HG03039 (cell line): ENCODE measurements at regions not wholly inside any gene's neighbourhood (a gene's known extent, or its start where the extent isn't known, plus 50 kb on each side); places are given as distances from the start of the nearest gene placed in this dataset.

Source experiments
- ATAC-seq: cut with Tn5 transposase; IDR thresholded peaks from one replicate; pipeline ENCODE4 v1.9.1; 2021; ENCODE audit warnings: mild to moderate bottlenecking, moderate library complexity; ENCODE audit not compliant: unreplicated experiment

GRCh38 chr4:35559559-35560365 is 684.6 kb downstream of the ARAP2 start:
- no peak for ATAC-seq

- no peak for ATAC-seq
These were observed 681.5 kb downstream of the ARAP2 start for GRCh38 chr4:35562861-35563260.

GRCh38 chr4:35565640-35566039 is 678.7 kb downstream of the ARAP2 start:
- ATAC-seq: no peak

- ATAC-seq: no peak
These were observed 653.3 kb downstream of the ARAP2 start for GRCh38 chr4:35591035-35591434.

- no peak for ATAC-seq
These were observed 640.1 kb downstream of the ARAP2 start for GRCh38 chr4:35604252-35604651.

- no peak for ATAC-seq
These were observed 639.6 kb downstream of the ARAP2 start for GRCh38 chr4:35604724-35605123.

GRCh38 chr4:35608205-35608604 is 636.1 kb downstream of the ARAP2 start:
- no peak for ATAC-seq

- no peak for ATAC-seq
These were observed 630.2 kb downstream of the ARAP2 start for GRCh38 chr4:35614120-35614519.

GRCh38 chr4:35639929-35640328 is 604.4 kb downstream of the ARAP2 start:
- no peak for ATAC-seq

- ATAC-seq: no peak
These were observed 600.7 kb downstream of the ARAP2 start for GRCh38 chr4:35643661-35644060.

- ATAC-seq: no peak
These were observed 599.7 kb downstream of the ARAP2 start for GRCh38 chr4:35644591-35644990.

GRCh38 chr4:35649011-35649410 is 595.3 kb downstream of the ARAP2 start:
- ATAC-seq: no peak

GRCh38 chr4:35649778-35650177 is 594.5 kb downstream of the ARAP2 start:
- no peak for ATAC-seq

GRCh38 chr4:35652197-35652596 is 592.1 kb downstream of the ARAP2 start:
- no peak for ATAC-seq

GRCh38 chr4:35653451-35653850 is 590.9 kb downstream of the ARAP2 start:
- ATAC-seq: no peak

GRCh38 chr4:35673137-35673536 is 571.2 kb downstream of the ARAP2 start:
- ATAC-seq: no peak

GRCh38 chr4:35684755-35685154 is 559.6 kb downstream of the ARAP2 start:
- no peak for ATAC-seq

- no peak for ATAC-seq
These were observed 554.4 kb downstream of the ARAP2 start for GRCh38 chr4:35689870-35690269.

- ATAC-seq: no peak
These were observed 554.0 kb downstream of the ARAP2 start for GRCh38 chr4:35690271-35690670.

GRCh38 chr4:35695003-35695402 is 549.3 kb downstream of the ARAP2 start:
- no peak for ATAC-seq

GRCh38 chr4:35695421-35695820 is 548.9 kb downstream of the ARAP2 start:
- ATAC-seq: no peak

- ATAC-seq: no peak
These were observed 547.0 kb downstream of the ARAP2 start for GRCh38 chr4:35697210-35697736.

- no peak for ATAC-seq
These were observed 543.7 kb downstream of the ARAP2 start for GRCh38 chr4:35700663-35701062.
